NCI-H1417 treated with DMSO at 0.1 percent for 48 hours (cell line): ENCODE measurements at regions not wholly inside any gene's neighbourhood (a gene's known extent, or its start where the extent isn't known, plus 50 kb on each side); places are given as distances from the start of the nearest gene placed in this dataset.

Experiments used
- DNase-seq: peaks from one replicate; lab custom pipeline; 2025; lab: John Stamatoyannopoulos, UW

- DNase-seq: no peak
Observed at GRCh38 chr7:119415682-119416081, 857.3 kb upstream of the KCND2 start.

DNA sequence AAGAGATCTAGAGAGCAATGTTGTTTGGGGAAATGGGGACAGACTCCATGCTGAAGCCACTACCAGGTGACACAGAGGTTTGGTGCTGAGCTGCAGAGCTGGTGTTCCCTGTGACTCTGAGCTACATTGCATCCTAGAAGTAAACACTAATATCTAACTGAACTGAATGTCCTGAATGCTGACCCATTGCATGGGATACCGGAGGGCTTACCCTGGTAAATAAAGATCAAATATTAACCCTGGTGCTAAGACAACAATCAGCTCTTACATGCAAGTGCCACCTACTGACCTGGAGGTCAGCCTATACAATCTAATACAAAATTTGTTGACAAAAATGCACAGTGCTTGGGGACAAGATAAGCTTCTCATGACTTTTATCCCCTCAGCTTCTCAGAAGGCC lies 851.3 kb upstream of the KCND2 start:
- no peak for DNase-seq

DNA sequence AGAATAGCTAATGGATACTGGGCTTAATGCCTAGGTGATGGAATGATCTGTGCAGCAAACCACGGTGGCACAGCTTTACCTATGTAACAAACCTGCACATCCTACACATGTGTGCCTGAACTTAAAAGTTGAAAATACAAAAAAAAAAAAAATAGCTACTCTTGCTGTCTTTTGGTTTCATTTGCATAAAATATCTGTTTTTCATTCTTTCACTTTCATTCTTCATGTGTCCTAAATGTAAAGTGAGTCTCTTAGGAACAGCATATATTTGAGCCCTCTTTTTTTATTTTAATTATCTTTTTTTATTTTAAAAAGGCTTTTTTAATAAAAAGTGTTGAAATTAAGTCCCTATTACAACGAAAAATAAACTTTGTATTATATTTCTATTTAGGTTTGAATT lies 836.1 kb upstream of the KCND2 start:
- DNase-seq: no peak

DNA sequence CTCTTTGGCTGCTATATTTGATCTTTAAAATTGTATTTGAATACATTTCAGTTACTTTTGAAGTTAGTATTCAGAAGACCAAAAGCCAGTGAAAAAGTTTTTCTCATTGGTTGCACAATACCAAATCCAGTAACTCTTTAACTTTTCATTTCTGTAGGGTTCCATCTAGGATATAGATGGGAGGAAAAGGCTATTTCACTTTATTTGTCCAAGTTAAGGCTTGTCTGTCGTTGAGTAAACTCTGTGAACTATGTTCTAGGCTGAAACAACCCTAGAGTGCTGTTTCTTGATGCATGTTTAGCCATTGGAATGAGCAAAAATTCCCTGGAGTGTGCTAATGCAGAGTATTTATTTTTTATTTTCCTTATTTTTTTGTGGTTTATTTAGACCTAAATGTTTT lies 834.7 kb upstream of the KCND2 start:
- no peak for DNase-seq

DNA sequence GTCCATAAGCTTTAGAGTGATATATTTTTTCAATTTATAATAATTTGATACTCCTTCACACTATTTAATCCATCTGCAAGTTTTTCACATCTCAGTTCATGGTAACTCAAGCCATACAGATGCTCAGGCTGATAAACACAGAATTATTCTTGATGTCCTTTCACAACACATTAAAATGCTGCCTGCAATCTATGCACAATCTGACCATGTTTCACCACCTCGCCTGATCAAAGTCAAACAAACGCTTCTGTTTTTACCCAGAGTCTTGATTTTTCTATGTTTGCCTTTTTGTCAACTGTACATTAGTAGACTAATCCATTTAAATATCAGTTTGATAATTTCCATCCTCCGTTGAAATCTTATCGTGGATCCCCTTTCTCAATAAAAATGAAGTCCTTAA lies 833.8 kb upstream of the KCND2 start:
- DNase-seq: no peak

DNA sequence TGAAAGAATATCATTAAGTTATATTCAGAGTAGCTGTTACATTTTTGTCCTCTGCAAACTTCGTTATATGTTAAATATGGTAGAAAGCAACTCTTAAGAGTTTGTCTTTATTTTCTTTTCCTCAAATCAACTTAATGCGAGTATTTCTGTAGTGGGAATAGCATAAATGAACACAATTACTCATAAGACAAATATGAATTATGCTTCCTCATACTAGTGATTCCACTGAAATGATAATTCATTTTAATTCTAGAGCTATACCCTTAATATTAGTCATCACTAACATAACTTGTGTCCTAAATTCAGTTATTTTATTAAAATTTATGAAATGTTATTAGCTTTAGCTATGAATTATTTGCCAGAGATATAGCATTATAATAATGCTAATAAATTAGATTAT lies 820.6 kb upstream of the KCND2 start:
- DNase-seq: no peak

DNA sequence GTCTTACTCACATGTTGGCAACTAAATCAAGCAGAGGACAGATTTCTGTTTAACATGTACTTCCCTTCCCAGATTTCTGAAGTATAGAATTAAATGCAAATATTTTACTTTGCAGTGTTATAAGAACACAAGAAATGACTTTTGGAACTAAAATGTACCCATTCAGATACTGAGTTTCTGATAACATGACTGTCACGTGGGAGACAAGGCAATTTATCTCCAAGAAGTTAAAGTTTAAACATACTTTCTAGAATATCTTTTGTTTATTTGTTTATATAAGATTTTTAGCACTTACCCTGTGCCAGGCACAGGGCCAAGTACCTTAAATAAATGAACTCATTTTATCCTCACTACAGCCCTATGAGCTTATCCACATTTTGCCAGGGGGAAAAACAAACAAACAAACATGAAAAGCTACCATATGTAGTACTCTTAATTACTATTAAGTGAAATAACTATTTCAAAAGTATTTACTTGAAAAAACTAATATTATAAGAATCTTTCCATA lies 807.1 kb upstream of the KCND2 start:
- DNase-seq: no peak

DNA sequence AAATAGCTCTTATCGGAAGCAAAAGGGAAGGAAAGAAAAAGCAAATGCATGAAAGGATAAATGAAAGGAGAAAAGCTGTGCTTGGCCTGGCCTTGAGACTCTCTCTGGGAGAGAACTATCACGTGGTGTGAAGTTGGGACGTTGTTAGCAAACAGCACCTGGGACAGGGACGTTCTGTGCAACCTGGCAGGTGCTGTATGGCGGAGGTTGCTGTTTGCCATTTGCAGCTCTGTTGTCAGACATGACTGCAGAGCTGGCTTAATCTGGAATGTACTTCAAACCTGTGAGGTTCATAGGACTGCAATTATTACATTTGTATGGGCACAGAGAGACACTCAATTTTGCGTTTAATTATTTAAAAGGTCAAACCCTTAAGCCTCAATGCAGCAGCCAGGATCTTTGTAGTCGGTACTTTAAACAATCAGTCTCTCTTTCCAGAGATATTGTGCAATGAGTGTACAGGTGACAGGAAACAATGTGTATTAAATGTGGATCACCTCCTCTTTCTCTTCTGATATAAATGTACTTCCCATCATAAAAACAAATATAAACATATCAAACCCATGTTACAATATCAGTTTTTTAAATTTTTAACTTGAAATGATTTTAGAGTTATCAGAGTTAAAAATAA lies 800.5 kb upstream of the KCND2 start:
- peak; percentile 65 for DNase-seq

- no peak for DNase-seq
Observed at GRCh38 chr7:119482209-119482608, 790.8 kb upstream of the KCND2 start.

DNA sequence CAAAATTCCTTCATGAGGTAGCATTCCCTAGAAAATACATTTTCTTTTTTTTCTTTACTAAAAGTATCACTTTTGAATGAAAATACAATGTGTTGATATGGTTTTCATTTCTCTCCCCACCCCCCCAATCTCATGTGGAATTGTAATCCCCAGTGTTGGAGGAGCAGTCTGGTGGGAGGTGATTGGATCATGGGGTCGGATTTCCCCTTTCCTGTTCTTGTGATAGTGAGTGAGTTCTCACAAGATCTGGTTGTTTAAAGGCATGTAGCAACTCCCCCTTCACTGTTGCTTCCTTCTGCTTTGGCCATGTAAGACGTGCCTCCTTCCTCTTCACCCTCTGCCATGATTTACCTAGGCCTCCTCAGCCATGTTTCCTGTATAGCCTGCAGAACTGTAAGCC lies 790.3 kb upstream of the KCND2 start:
- DNase-seq: no peak

DNA sequence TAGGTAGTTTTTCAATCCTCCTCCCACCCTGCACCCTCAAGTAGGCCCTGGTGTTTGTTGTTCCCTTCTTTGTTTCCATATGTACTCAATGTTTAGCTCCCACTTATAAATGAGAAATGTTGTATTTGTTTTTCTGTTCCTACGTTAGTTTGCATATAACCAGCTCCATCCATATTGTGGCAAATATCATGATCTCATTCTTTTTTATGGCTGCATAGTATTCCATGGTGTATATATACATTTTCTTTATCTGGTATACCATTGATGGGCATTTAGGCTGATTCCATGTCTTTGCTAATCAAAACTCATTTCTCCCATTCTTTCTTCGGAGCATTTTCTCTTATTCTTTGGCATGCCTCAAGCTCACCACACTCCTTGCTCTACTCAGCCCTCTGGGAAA lies 789.6 kb upstream of the KCND2 start:
- no peak for DNase-seq

DNA sequence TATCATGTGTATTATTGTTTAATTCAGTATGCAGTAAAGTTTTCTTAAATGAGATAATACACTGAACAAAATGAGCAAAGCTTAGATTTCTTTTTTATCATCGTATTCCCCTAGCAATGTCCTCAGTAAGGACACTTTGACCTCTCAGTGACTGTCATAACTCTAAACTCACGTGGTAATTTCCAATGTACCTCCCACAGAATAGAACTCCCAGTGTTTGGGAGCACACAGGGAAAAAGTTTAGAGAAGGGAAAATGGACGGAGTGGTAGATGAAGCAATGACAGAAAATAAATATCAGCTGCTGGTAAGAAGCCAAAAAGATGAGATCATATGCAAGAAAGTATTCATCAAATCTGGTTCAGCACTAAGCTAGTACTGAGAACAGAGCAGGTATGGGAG lies 758.6 kb upstream of the KCND2 start:
- no peak for DNase-seq

DNA sequence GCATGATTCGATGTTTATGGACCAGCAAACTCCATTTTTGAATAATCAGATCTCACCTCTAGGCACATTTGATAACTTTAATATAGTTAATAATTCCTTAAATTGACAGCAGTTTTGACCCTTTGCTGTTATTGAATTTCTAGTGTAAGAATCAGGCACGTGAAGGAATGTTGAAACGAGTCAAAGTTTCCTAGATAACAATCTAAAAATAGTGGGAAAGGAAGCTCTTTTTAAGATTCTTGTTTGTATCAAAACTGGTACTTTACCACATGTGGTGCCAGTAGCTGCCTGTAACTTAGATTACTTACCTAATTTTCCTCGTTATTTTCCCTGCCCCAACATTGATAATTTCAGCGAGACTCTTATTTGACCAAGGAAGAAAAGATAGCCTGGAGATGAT lies 757.8 kb upstream of the KCND2 start:
- no peak for DNase-seq

- no peak for DNase-seq
Observed at GRCh38 chr7:119515962-119516361, 757.0 kb upstream of the KCND2 start.

GRCh38 chr7:119522263-119522662 lies 750.7 kb upstream of the KCND2 start:
- DNase-seq: no peak

- DNase-seq: no peak
Observed at GRCh38 chr7:119522698-119523097, 750.3 kb upstream of the KCND2 start.

- no peak for DNase-seq
Observed at GRCh38 chr7:119545118-119545517, 727.9 kb upstream of the KCND2 start.

DNA sequence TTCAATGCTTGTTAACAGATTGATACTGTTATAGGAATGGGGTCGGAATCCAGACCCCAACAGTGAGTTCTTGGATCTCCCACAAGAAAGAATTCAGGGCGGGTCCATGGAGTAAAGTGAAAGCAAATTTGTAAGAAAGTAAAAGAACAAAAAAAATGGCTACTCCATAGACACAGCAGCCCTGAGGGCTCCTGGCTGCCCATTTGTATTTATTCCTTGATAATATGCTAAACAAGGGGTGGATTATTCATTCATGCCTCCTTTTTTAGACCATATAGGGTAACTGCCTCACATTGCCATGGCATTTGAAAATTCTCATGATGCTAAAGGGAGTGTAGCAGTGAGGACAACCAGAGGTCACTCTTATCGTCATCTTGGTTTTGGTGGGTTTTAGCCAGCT lies 717.2 kb upstream of the KCND2 start:
- DNase-seq: no peak

- no peak for DNase-seq
Observed at GRCh38 chr7:119556436-119556835, 716.5 kb upstream of the KCND2 start.

- DNase-seq: no peak
Observed at GRCh38 chr7:119561751-119562150, 711.2 kb upstream of the KCND2 start.

DNA sequence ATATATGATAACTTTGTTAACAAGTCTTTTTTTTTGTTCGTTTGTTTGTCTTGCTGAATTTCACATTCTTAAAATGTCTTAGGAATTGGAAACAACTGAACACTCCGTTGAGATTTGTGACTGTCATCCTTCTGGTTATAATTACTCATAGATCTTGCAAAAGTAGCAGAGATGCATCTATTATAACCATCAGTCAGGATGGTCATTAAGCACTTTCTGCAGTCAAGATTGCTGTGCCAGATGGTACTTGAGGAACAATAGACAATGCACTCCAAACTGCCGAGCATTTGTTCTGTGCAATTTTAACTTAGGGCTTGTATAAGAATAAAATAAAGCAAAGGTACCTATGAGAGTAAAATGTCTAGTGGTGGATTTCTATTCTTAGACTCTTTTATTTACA lies 710.1 kb upstream of the KCND2 start:
- no peak for DNase-seq

- no peak for DNase-seq
Observed at GRCh38 chr7:119571666-119572065, 701.3 kb upstream of the KCND2 start.

DNA sequence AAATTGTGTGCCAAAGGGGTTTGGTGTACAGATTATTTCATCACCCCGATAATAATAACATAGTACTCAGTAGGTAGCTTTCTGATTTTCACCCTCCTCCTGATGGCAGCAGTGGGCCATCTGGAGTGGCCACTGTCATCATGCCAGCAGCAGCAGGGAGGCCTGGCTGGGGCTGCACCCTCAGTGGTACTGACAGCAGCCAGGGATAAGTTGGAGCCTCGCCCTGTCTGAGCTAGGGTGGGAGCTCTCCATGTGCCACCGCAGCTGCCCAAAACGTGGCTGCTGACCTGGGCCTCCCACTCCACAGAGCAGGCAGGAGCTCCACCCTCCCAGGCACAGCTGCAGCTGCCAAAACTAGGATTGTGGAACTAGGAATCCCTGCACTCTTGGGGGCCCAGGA lies 700.8 kb upstream of the KCND2 start:
- no peak for DNase-seq

- no peak for DNase-seq
Observed at GRCh38 chr7:119572541-119572940, 700.4 kb upstream of the KCND2 start.

DNA sequence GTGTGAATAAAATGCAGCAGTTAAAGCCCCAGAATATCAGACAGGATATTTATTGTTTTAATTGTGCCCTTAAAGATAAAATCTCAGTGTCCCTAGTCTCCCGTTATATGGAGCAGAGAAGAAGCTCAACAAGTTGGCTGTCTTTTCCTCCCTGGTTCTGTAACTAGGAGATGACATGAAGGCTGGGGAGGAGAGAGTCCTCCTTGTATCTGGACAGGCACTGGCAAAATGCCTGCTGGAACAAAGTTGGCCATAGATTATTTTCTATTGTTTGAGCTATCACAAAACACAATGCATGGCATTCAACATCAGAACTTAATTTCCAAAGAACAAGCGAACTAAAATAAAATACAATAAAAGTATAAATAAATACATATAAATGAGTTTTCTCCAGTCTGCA lies 694.9 kb upstream of the KCND2 start:
- DNase-seq: no peak
